ENCODE measurements at regions not wholly inside any gene's neighbourhood (a gene's known extent, or its start where the extent isn't known, plus 50 kb on each side); places are given as distances from the start of the nearest gene placed in this dataset.

GRCh38 chr14:101046071-101046470 lies 142.5 kb upstream of the RTL1 start:
- DNase-seq: no peak

GRCh38 chr14:101047326-101047725 lies 143.8 kb upstream of the RTL1 start:
- DNase-seq: no peak

GRCh38 chr14:101048766-101049165 lies 145.2 kb upstream of the RTL1 start:
- DNase-seq: no peak

- DNase-seq: no peak
Observed at GRCh38 chr14:101049511-101049910, 146.0 kb upstream of the RTL1 start.

- DNase-seq: no peak
Observed at GRCh38 chr14:101049942-101050341, 146.4 kb upstream of the RTL1 start.

- no peak for DNase-seq
Observed at GRCh38 chr14:101050901-101051490, 147.5 kb upstream of the RTL1 start.

- DNase-seq: peak; percentile 19
Observed at GRCh38 chr14:101054671-101055070, 151.1 kb upstream of the RTL1 start.

- no peak for DNase-seq
Observed at GRCh38 chr14:101055106-101055662, 151.7 kb upstream of the RTL1 start.

GRCh38 chr14:101055776-101056374 lies 152.4 kb upstream of the RTL1 start:
- DNase-seq: no peak

- peak; percentile 35 for DNase-seq
Observed at GRCh38 chr14:101056446-101056845, 152.9 kb upstream of the RTL1 start.

GRCh38 chr14:101057394-101057793 lies 153.9 kb upstream of the RTL1 start:
- no peak for DNase-seq

- DNase-seq: peak; percentile 54
Observed at GRCh38 chr14:101058571-101058970, 155.0 kb upstream of the RTL1 start.

- DNase-seq: no peak
Observed at GRCh38 chr14:101060171-101060601, 156.7 kb upstream of the RTL1 start.

GRCh38 chr14:101061411-101062064 lies 158.0 kb upstream of the RTL1 start:
- DNase-seq: no peak

GRCh38 chr14:101062065-101062450 lies 158.5 kb upstream of the RTL1 start:
- no peak for DNase-seq

GRCh38 chr14:101062601-101063000 lies 159.1 kb upstream of the RTL1 start:
- no peak for DNase-seq

GRCh38 chr14:101063121-101063520 lies 159.6 kb upstream of the RTL1 start:
- no peak for DNase-seq

- DNase-seq: no peak
Observed at GRCh38 chr14:101064121-101064661, 160.7 kb upstream of the RTL1 start.

GRCh38 chr14:101064718-101065117 lies 161.2 kb upstream of the RTL1 start:
- DNase-seq: no peak

GRCh38 chr14:101065246-101065645 lies 161.7 kb upstream of the RTL1 start:
- no peak for DNase-seq

- DNase-seq: no peak
Observed at GRCh38 chr14:101065696-101066694, 162.5 kb upstream of the RTL1 start.

GRCh38 chr14:101066826-101067510 lies 163.4 kb upstream of the RTL1 start:
- no peak for DNase-seq

Measured in fibroblast of skin of back (primary cell).